Loucy (cell line): ENCODE measurements at regions not wholly inside any gene's neighbourhood (a gene's known extent, or its start where the extent isn't known, plus 50 kb on each side); places are given as distances from the start of the nearest gene placed in this dataset.

Experiments used
- EZH2phosphoT487 ChIP-seq: fragments of 200-600 bp; IDR thresholded peaks from 2 replicates; pipeline ENCODE4 v1.6.1; 2018; ENCODE audit warnings: antibody characterized with exemption, mild to moderate bottlenecking, moderate library complexity, borderline replicate concordance
- TF ChIP-seq, protein P1 (sequence below): fragments of 200-600 bp; sonication (generic); conservative IDR thresholded peaks from 2 replicates; pipeline ENCODE4 v1.5.1; 2014; ENCODE audit warnings: mild to moderate bottlenecking, antibody characterized with exemption, low read length

DNA sequence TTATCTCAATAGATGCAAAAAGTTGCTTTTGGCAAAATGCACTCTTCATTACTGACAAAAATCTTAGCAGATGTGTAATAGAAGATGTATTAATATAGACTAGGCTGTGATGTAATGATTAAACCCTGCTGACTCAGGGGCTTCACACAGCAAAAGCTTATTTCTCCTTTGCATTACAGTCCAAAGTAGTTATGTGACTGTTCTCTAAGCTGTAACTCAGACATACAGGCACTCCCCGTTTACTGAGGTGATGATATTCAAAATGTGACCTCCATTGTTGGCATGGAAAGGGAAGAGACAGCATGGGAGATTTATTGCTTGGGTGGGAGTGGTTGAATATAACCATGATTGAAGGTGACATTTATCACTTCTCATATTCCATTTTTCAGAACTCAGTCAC, 331.5 kb downstream of the SNAPC1 start:
- TF ChIP-seq, protein P1, sequence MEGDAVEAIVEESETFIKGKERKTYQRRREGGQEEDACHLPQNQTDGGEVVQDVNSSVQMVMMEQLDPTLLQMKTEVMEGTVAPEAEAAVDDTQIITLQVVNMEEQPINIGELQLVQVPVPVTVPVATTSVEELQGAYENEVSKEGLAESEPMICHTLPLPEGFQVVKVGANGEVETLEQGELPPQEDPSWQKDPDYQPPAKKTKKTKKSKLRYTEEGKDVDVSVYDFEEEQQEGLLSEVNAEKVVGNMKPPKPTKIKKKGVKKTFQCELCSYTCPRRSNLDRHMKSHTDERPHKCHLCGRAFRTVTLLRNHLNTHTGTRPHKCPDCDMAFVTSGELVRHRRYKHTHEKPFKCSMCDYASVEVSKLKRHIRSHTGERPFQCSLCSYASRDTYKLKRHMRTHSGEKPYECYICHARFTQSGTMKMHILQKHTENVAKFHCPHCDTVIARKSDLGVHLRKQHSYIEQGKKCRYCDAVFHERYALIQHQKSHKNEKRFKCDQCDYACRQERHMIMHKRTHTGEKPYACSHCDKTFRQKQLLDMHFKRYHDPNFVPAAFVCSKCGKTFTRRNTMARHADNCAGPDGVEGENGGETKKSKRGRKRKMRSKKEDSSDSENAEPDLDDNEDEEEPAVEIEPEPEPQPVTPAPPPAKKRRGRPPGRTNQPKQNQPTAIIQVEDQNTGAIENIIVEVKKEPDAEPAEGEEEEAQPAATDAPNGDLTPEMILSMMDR = no peak
- TF ChIP-seq EZH2phosphoT487 = no peak
